HEK293 (cell line): ENCODE measurements at regions not wholly inside any gene's neighbourhood (a gene's known extent, or its start where the extent isn't known, plus 50 kb on each side); places are given as distances from the start of the nearest gene placed in this dataset.
A peak's percentile ranks its signal among the peaks of the same experiment; 100 is the strongest.

Experiments used
- CTCF ChIA-PET: fragments of 350-600 bp; formaldehyde crosslinking; extraction: SDS; loops from one replicate; lab custom pipeline; 2021; ENCODE audit warnings: antibody characterized with exemption; lab: Yijun Ruan, JAX
- POLR2A ChIA-PET: fragments of 300-600 bp; formaldehyde crosslinking; extraction: SDS; loops from one replicate; lab custom pipeline; 2020; ENCODE audit warnings: antibody characterized with exemption, inconsistent platforms; lab: Yijun Ruan, JAX
- H3K27ac ChIP-seq: fragments of 200-500 bp; sonication (Bioruptor generic); 2 replicates; pipeline ENCODE4 v1.5.1; 2014; ENCODE audit warnings: low read depth, low read length, control low read depth, inconsistent platforms; ENCODE audit errors: extremely low read depth
- H3K36me3 ChIP-seq, 2 experiments: fragments of 200-500 bp in 1 of 2; sonication (Bioruptor generic) in 1 of 2; 1 replicate in 1 of 2; 2 replicates in 1 of 2; pipeline ENCODE4 v1.5.1; 2014 to 2017; ENCODE audit warnings: inconsistent platforms in 2 of 2, low read length in 2 of 2; ENCODE audit not compliant: control insufficient read depth in 2 of 2, insufficient read depth in 1 of 2
- H3K4me1 ChIP-seq: fragments of 200-500 bp; sonication (Bioruptor generic); 2 replicates; pipeline ENCODE4 v1.5.1; 2014; ENCODE audit warnings: mild to moderate bottlenecking, low read length, inconsistent platforms; ENCODE audit not compliant: control insufficient read depth, insufficient read depth
- H3K4me3 ChIP-seq: 2 replicates; pipeline ENCODE4 v1.5.1; 2011; ENCODE audit warnings: low read depth, mild to moderate bottlenecking, control low read depth, low read length, moderate library complexity
- H3K9me3 ChIP-seq: fragments of 200-500 bp; sonication (Bioruptor generic); 2 replicates; pipeline ENCODE4 v1.5.1; 2014; ENCODE audit warnings: low read depth, low read length, inconsistent platforms; ENCODE audit not compliant: control insufficient read depth, insufficient read depth
- GLIS1 ChIP-seq: fragments of 450-650 bp; formaldehyde crosslinking; IDR thresholded peaks from 2 replicates; pipeline ENCODE4 v1.5.1; 2016; ENCODE audit warnings: missing biosample characterization, missing genetic modification characterization
- GLIS2 ChIP-seq: fragments of 450-650 bp; formaldehyde crosslinking; IDR thresholded peaks from 2 replicates; pipeline ENCODE4 v1.5.1; 2016; ENCODE audit warnings: missing biosample characterization, missing genetic modification characterization
- INSM2 ChIP-seq: fragments of 450-650 bp; formaldehyde crosslinking; IDR thresholded peaks from 2 replicates; pipeline ENCODE4 v1.5.1; 2016; ENCODE audit warnings: missing biosample characterization, missing genetic modification characterization
- KLF8 ChIP-seq: fragments of 450-650 bp; formaldehyde crosslinking; IDR thresholded peaks from 2 replicates; pipeline ENCODE4 v1.5.1; 2016; ENCODE audit warnings: missing biosample characterization, missing genetic modification characterization
- PRDM10 ChIP-seq: fragments of 450-650 bp; formaldehyde crosslinking; IDR thresholded peaks from 2 replicates; pipeline ENCODE4 v1.5.1; 2016; ENCODE audit warnings: missing biosample characterization, missing genetic modification characterization
- PRDM6 ChIP-seq: fragments of 450-650 bp; formaldehyde crosslinking; IDR thresholded peaks from 2 replicates; pipeline ENCODE4 v1.5.1; 2017; ENCODE audit warnings: missing biosample characterization, missing genetic modification characterization
- SETDB1 ChIP-seq: IDR thresholded peaks from one replicate; pipeline ENCODE4 v1.6.1; 2017; ENCODE audit warnings: mild to moderate bottlenecking, low read length, moderate library complexity, mixed read lengths; ENCODE audit not compliant: insufficient read length
- SP2 ChIP-seq: fragments of 450-650 bp; formaldehyde crosslinking; IDR thresholded peaks from 2 replicates; pipeline ENCODE4 v1.5.1; 2016; ENCODE audit warnings: missing biosample characterization, missing genetic modification characterization
- SP7 ChIP-seq: fragments of 450-650 bp; formaldehyde crosslinking; IDR thresholded peaks from 2 replicates; pipeline ENCODE4 v1.5.1; 2016; ENCODE audit warnings: missing biosample characterization, missing genetic modification characterization
- WT1 ChIP-seq: fragments of 450-650 bp; formaldehyde crosslinking; IDR thresholded peaks from 2 replicates; pipeline ENCODE4 v1.5.1; 2016; ENCODE audit warnings: missing biosample characterization, missing genetic modification characterization
- ZBTB26 ChIP-seq: fragments of 450-650 bp; formaldehyde crosslinking; optimal IDR thresholded peaks from 2 replicates; pipeline ENCODE3; 2016; ENCODE audit warnings: missing biosample characterization, mild to moderate bottlenecking, missing genetic modification characterization
- ZFHX2 ChIP-seq: fragments of 450-650 bp; formaldehyde crosslinking; conservative IDR thresholded peaks from 2 replicates; pipeline ENCODE4 v1.5.1; 2016; ENCODE audit warnings: missing biosample characterization, missing genetic modification characterization
- ZFP69B ChIP-seq: fragments of 450-650 bp; formaldehyde crosslinking; IDR thresholded peaks from 2 replicates; pipeline ENCODE4 v1.5.1; 2016; ENCODE audit warnings: missing biosample characterization, missing genetic modification characterization
- ZNF10 ChIP-seq: fragments of 450-650 bp; formaldehyde crosslinking; IDR thresholded peaks from 2 replicates; pipeline ENCODE4 v1.5.1; 2017; ENCODE audit warnings: missing biosample characterization, missing genetic modification characterization
- ZNF146 ChIP-seq: fragments of 450-650 bp; formaldehyde crosslinking; IDR thresholded peaks from 2 replicates; pipeline ENCODE4 v1.5.1; 2016; ENCODE audit warnings: missing biosample characterization, missing genetic modification characterization
- ZNF155 ChIP-seq: fragments of 450-650 bp; formaldehyde crosslinking; IDR thresholded peaks from 2 replicates; pipeline ENCODE4 v1.5.1; 2016; ENCODE audit warnings: missing biosample characterization, missing genetic modification characterization
- ZNF324 ChIP-seq: fragments of 450-650 bp; formaldehyde crosslinking; IDR thresholded peaks from 2 replicates; pipeline ENCODE4 v1.5.1; 2016; ENCODE audit warnings: missing biosample characterization, missing genetic modification characterization
- ZNF398 ChIP-seq: fragments of 450-650 bp; formaldehyde crosslinking; IDR thresholded peaks from 2 replicates; pipeline ENCODE4 v1.5.1; 2017; ENCODE audit warnings: missing biosample characterization, missing genetic modification characterization
- ZNF501 ChIP-seq: fragments of 450-650 bp; formaldehyde crosslinking; IDR thresholded peaks from 2 replicates; pipeline ENCODE4 v1.5.1; 2016; ENCODE audit warnings: missing biosample characterization, missing genetic modification characterization
- ZNF560 ChIP-seq: fragments of 450-650 bp; formaldehyde crosslinking; IDR thresholded peaks from 2 replicates; pipeline ENCODE4 v1.5.1; 2017; ENCODE audit warnings: missing biosample characterization, missing genetic modification characterization, borderline replicate concordance
- ZNF629 ChIP-seq: fragments of 450-650 bp; formaldehyde crosslinking; IDR thresholded peaks from 2 replicates; pipeline ENCODE4 v1.5.1; 2017; ENCODE audit warnings: missing biosample characterization, missing genetic modification characterization
- ZNF776 ChIP-seq: fragments of 450-650 bp; formaldehyde crosslinking; IDR thresholded peaks from 2 replicates; pipeline ENCODE4 v1.5.0; 2017; ENCODE audit warnings: missing biosample characterization, missing genetic modification characterization, borderline replicate concordance

- Histone ChIP-seq H3K27ac (no peak overlapping the region), H3K9me3 (no peaks in the 10 kb centered on the region; the same call in 1 of the 2 replicates), H3K36me3 (no peaks in the 10 kb centered on the region), H3K4me1 (peaks cover 7% of the 10 kb centered on the region), H3K4me3 (no peak overlapping the region; the same call in 1 of the 2 replicates)
- CTCF ChIA-PET = no interaction called here
- TF ChIP-seq ZNF501 (tag by site-specific recombination) = 0 out of 2 replicates have a peak, but pooled peaks have one; percentile 14
- TF ChIP-seq ZNF776 = no peak
- peak; percentile 21 for TF ChIP-seq SETDB1
- 0 out of 2 replicates have a peak, but pooled peaks have one; percentile 5 for TF ChIP-seq SP7
- no peak for TF ChIP-seq INSM2 (tag by site-specific recombination)
- TF ChIP-seq ZNF324 (tag by site-specific recombination) = 0 out of 2 replicates have a peak, but pooled peaks have one; percentile 11
- POLR2A ChIA-PET = no interaction called here
Measured at GRCh38 chr14:89702073-89702875, 252.3 kb downstream of the EFCAB11 start.

- H3K9me3 ChIP-seq = no peaks in the 10 kb centered on the region; the same call in 1 of the 2 replicates
- no peaks in the 10 kb centered on the region for H3K36me3 ChIP-seq
- POLR2A ChIA-PET = no interaction called here
- H3K27ac ChIP-seq = peak overlapping the region; percentile 20; the same call in 1 of the 2 replicates
- CTCF ChIA-PET = no interaction called here
- peaks cover 7% of the 10 kb centered on the region for H3K4me1 ChIP-seq
- H3K4me3 ChIP-seq = peak overlapping the region; percentile 48
- no peak for TF ChIP-seq ZNF155
- no peak for TF ChIP-seq SP2 (tag by site-specific recombination)
- peak; percentile 48; the same call in 1 of the 2 replicates for TF ChIP-seq ZFHX2
- no peak for TF ChIP-seq ZNF560
- no peak for TF ChIP-seq PRDM6
- peak; percentile 59; the same call in 1 of the 2 replicates for TF ChIP-seq GLIS2 (tag by site-specific recombination)
- 0 out of 2 replicates have a peak, but pooled peaks have one; percentile 11 for TF ChIP-seq WT1 (tag by site-specific recombination)
- TF ChIP-seq ZNF629 (tag by site-specific recombination) = peak; percentile 27; the same call in 1 of the 2 replicates
- no peak for TF ChIP-seq ZNF146 (tag by site-specific recombination)
- TF ChIP-seq SP7 = 0 out of 2 replicates have a peak, but pooled peaks have one; percentile 15
- peak; percentile 35 for TF ChIP-seq ZBTB26 (tag by site-specific recombination)
- 0 out of 2 replicates have a peak, but pooled peaks have one; percentile 24 for TF ChIP-seq KLF8 (tag by site-specific recombination)
- 0 out of 2 replicates have a peak, but pooled peaks have one; percentile 46 for TF ChIP-seq ZFP69B
- peak; percentile 53; the same call in 1 of the 2 replicates for TF ChIP-seq ZNF398
- 0 out of 2 replicates have a peak, but pooled peaks have one; percentile 32 for TF ChIP-seq PRDM10 (tag by site-specific recombination)
- TF ChIP-seq GLIS1 (tag by site-specific recombination) = peak; percentile 58
- peak; percentile 89 for TF ChIP-seq ZNF10 (tag by site-specific recombination)
Measured at GRCh38 chr14:89701211-89702043, 253.1 kb downstream of the EFCAB11 start.
